IMR-90 (cell line): ENCODE measurements at regions not wholly inside any gene's neighbourhood (a gene's known extent, or its start where the extent isn't known, plus 50 kb on each side); places are given as distances from the start of the nearest gene placed in this dataset.

ENCODE experiments used
- ATAC-seq: fragments of 200-7000 bp; cut with Tn5 transposase; 2 replicates; pipeline ENCODE4 v1.9.1; 2020; ENCODE audit warnings: low read depth, mild to moderate bottlenecking, moderate library complexity
- BruUV-seq: library from RNA; stranded (reverse); fragments of 400-500 nt; replicated peaks from 2 replicates; lab custom pipeline; 2021; lab: Mats Ljungman, UMichigan
- CTCF ChIA-PET: fragments of 300-600 bp; formaldehyde crosslinking; extraction: SDS; loops from one replicate; lab custom pipeline; 2021; ENCODE audit warnings: antibody characterized with exemption; lab: Yijun Ruan, JAX
- POLR2A ChIA-PET: fragments of 300-600 bp; sonication (Branson Sonifier 250); formaldehyde crosslinking; loops from one replicate; lab custom pipeline; 2022; ENCODE audit warnings: antibody characterized with exemption; ENCODE audit not compliant: unreplicated experiment; lab: Charles Lee
- DNase-seq: peaks from one replicate; pipeline ENCODE4 v3.0.0; 2013
- H2AFZ ChIP-seq: replicated peaks from 2 replicates; pipeline ENCODE3; 2013; ENCODE audit warnings: low read length, mild to moderate bottlenecking; ENCODE audit not compliant: poor library complexity
- H2AK5ac ChIP-seq: 2 replicates; pipeline ENCODE4 v1.6.1; 2013; ENCODE audit warnings: low read depth, low read length, inconsistent platforms
- H2AK9ac ChIP-seq: replicated peaks from 2 replicates; pipeline ENCODE3; 2013; ENCODE audit warnings: mild to moderate bottlenecking, low read depth, low read length, moderate library complexity; ENCODE audit not compliant: poor library complexity
- H2BK120ac ChIP-seq: 2 replicates; pipeline ENCODE4 v1.6.1; 2013; ENCODE audit warnings: low read depth, low read length, inconsistent platforms
- H2BK15ac ChIP-seq: 3 replicates; pipeline ENCODE4 v1.6.1; 2013; ENCODE audit warnings: low read depth, low read length, inconsistent platforms
- H2BK20ac ChIP-seq: 2 replicates; pipeline ENCODE4 v1.6.1; 2013; ENCODE audit warnings: low read depth, mild to moderate bottlenecking, inconsistent platforms, low read length, moderate library complexity
- H2BK5ac ChIP-seq: 2 replicates; pipeline ENCODE4 v1.6.1; 2013; ENCODE audit warnings: mild to moderate bottlenecking, low read depth, low read length, inconsistent platforms; ENCODE audit not compliant: poor library complexity, severe bottlenecking
- H3K14ac ChIP-seq: replicated peaks from 2 replicates; pipeline ENCODE4 v1.6.1; 2013; ENCODE audit warnings: low read depth, low read length, inconsistent platforms
- H3K18ac ChIP-seq: 2 replicates; pipeline ENCODE4 v1.6.1; 2013; ENCODE audit warnings: low read depth, low read length, control low read depth
- H3K23ac ChIP-seq: 2 replicates; pipeline ENCODE4 v1.6.1; 2013; ENCODE audit warnings: low read depth, low read length, inconsistent platforms
- H3K27ac ChIP-seq: 2 replicates; pipeline ENCODE4 v1.5.1; 2013; ENCODE audit warnings: mild to moderate bottlenecking, control low read depth, low read length; ENCODE audit not compliant: insufficient read depth
- H3K27me3 ChIP-seq: 2 replicates; pipeline ENCODE4 v1.6.1; 2013; ENCODE audit warnings: low read length; ENCODE audit not compliant: control insufficient read depth, insufficient read depth
- H3K36me3 ChIP-seq: 2 replicates; pipeline ENCODE4 v1.6.1; 2013; ENCODE audit warnings: low read length, mixed read lengths; ENCODE audit not compliant: control insufficient read depth, insufficient read depth
- H3K4ac ChIP-seq: 2 replicates; pipeline ENCODE4 v1.6.1; 2013; ENCODE audit warnings: low read depth, low read length, inconsistent platforms
- H3K4me1 ChIP-seq: 2 replicates; pipeline ENCODE4 v1.6.1; 2013; ENCODE audit warnings: low read length, mixed read lengths; ENCODE audit not compliant: control insufficient read depth, insufficient read depth
- H3K4me2 ChIP-seq: 2 replicates; pipeline ENCODE4 v1.6.1; 2013; ENCODE audit warnings: low read depth, mild to moderate bottlenecking, control low read depth, low read length, moderate library complexity
- H3K4me3 ChIP-seq: 2 replicates; pipeline ENCODE4 v1.5.1; 2013; ENCODE audit warnings: low read depth, mild to moderate bottlenecking, control low read depth, low read length, moderate library complexity; ENCODE audit not compliant: insufficient read depth
- H3K56ac ChIP-seq: 2 replicates; pipeline ENCODE4 v1.6.1; 2013; ENCODE audit warnings: low read length, inconsistent platforms; ENCODE audit not compliant: insufficient read depth; ENCODE audit errors: extremely low read depth
- H3K79me1 ChIP-seq, 2 experiments: 2 replicates each; pipeline ENCODE4 v1.6.1; 2013; ENCODE audit warnings: low read length in 2 of 2, inconsistent platforms in 1 of 2, low read depth in 1 of 2
- H3K9ac ChIP-seq: 2 replicates; pipeline ENCODE4 v1.6.1; 2013; ENCODE audit warnings: low read depth, low read length, control low read depth
- H3K9me1 ChIP-seq: 2 replicates; pipeline ENCODE4 v1.6.1; 2013; ENCODE audit warnings: low read length, inconsistent platforms; ENCODE audit not compliant: insufficient read depth
- H3K9me3 ChIP-seq: 2 replicates; pipeline ENCODE4 v1.6.1; 2013; ENCODE audit warnings: low read length; ENCODE audit not compliant: control insufficient read depth, insufficient read depth
- H4K20me1 ChIP-seq: 2 replicates; pipeline ENCODE4 v1.6.1; 2013; ENCODE audit warnings: low read length, inconsistent platforms; ENCODE audit not compliant: insufficient read depth
- H4K5ac ChIP-seq: 2 replicates; pipeline ENCODE4 v1.6.1; 2013; ENCODE audit warnings: mild to moderate bottlenecking, low read depth, low read length, control low read depth
- H4K8ac ChIP-seq, 2 experiments: 2 replicates each; pipeline ENCODE4 v1.6.1; 2013; ENCODE audit warnings: low read depth in 2 of 2, low read length in 2 of 2, control low read depth in 1 of 2, inconsistent platforms in 1 of 2
- H4K91ac ChIP-seq: 2 replicates; pipeline ENCODE4 v1.6.1; 2013; ENCODE audit warnings: low read depth, low read length, inconsistent platforms; ENCODE audit not compliant: insufficient read depth
- BHLHE40 ChIP-seq: fragments of 150-350 bp; IDR thresholded peaks from 2 replicates; pipeline ENCODE4 v1.6.1; 2016; ENCODE audit warnings: mild to moderate bottlenecking, low read depth, low read length
- CEBPB ChIP-seq: IDR thresholded peaks from 2 replicates; pipeline ENCODE4 v1.6.1; 2012; ENCODE audit warnings: low read depth, low read length, improper control_type of control experiment
- CHD1 ChIP-seq: IDR thresholded peaks from 2 replicates; pipeline ENCODE4 v1.6.1; 2012; ENCODE audit warnings: low read depth, low read length, improper control_type of control experiment
- FOS ChIP-seq: fragments of 150-350 bp; IDR thresholded peaks from 2 replicates; pipeline ENCODE4 v1.6.1; 2016; ENCODE audit warnings: low read depth, low read length
- MXI1 ChIP-seq: IDR thresholded peaks from 2 replicates; pipeline ENCODE4 v1.6.1; 2012; ENCODE audit warnings: low read depth, mild to moderate bottlenecking, low read length, moderate library complexity, borderline replicate concordance
- NFE2L2 ChIP-seq: fragments of 150-350 bp; IDR thresholded peaks from 2 replicates; pipeline ENCODE4 v1.6.1; 2016; ENCODE audit warnings: low read depth, mild to moderate bottlenecking, low read length
- RAD21 ChIP-seq: IDR thresholded peaks from 2 replicates; pipeline ENCODE4 v1.6.1; 2012; ENCODE audit warnings: low read length, improper control_type of control experiment
- RCOR1 ChIP-seq: IDR thresholded peaks from 2 replicates; pipeline ENCODE4 v1.6.1; 2012; ENCODE audit warnings: mild to moderate bottlenecking, low read length, improper control_type of control experiment; ENCODE audit not compliant: insufficient replicate concordance
- RFX5 ChIP-seq: IDR thresholded peaks from 2 replicates; pipeline ENCODE4 v1.8.0; 2012; ENCODE audit warnings: low read depth, mild to moderate bottlenecking, low read length, moderate library complexity
- SMC3 ChIP-seq: fragments of 150-350 bp; IDR thresholded peaks from 2 replicates; pipeline ENCODE4 v1.6.1; 2016; ENCODE audit warnings: low read depth, mild to moderate bottlenecking, antibody characterized with exemption, low read length, moderate library complexity
- WGBS, 2 experiments: methylation state at CpG; one replicate each; pipeline versions ENCODE4 v1.1.5 to v1.1.7; 2013; ENCODE audit warnings: missing lambda C conversion rate in 2 of 2; ENCODE audit not compliant: insufficient read length in 1 of 2; ENCODE audit errors: extremely low coverage in 2 of 2; 5-methylcytosine and 5-hydroxymethylcytosine counted together
- dilution Hi-C: fragments of 300-500 bp; cut with HindIII; formaldehyde crosslinking; loops from one replicate; pipeline ENCODE4 v1.14.3; 2018; ENCODE audit warnings: low sequenced_read_pairs; ENCODE audit not compliant: unreplicated experiment
- in situ Hi-C: fragments of 300-500 bp; cut with MboI; formaldehyde crosslinking; loops from 3 replicates; pipeline ENCODE4 v1.14.3; 2019; ENCODE audit warnings: low sequenced_read_pairs, inconsistent platforms, mixed read lengths
- intact Hi-C: fragments of 100-400 bp; cut with micrococcal nuclease; formaldehyde crosslinking; loops from 2 replicates; pipeline ENCODE4 v1.10.0; 2022
- TF ChIP-seq, protein P1 (sequence below): fragments of 150-350 bp; IDR thresholded peaks from 2 replicates; pipeline ENCODE4 v1.6.1; 2017; ENCODE audit warnings: mild to moderate bottlenecking, antibody characterized with exemption, low read length, low read depth
- TF ChIP-seq, protein P2 (sequence below): conservative IDR thresholded peaks from 2 replicates; pipeline ENCODE4 v1.5.1; 2012; ENCODE audit warnings: mild to moderate bottlenecking, low read depth, low read length, improper control_type of control experiment

DNA sequence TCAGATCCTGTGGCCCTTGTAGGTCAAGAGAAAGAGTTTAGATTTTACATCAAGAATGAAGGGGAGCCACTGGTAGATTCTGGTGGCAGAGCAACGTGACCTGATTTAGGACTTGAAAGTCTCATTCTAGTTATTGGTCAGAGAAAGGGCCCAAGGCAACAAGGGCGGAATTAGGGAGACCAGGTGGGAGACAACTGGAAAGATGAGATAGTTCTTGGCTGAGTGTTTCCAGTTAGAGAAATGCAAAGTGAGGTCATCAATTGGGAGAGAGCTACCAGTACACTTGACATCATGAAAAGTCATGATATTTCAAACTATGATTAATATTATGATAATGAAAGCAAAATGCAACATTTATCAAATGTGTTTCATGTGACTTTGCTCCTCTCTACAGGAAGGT, 147.2 kb upstream of the FAM20A start:
- intact Hi-C loops = no loop called here
- DNase-seq (no peak), ATAC-seq (no peak)
- dilution Hi-C loops = no loop called here
- H3K23ac ChIP-seq = no peak overlapping the region
- no peak overlapping the region for H3K18ac ChIP-seq
- no peak overlapping the region for H2AK5ac ChIP-seq
- H3K56ac ChIP-seq = no peak overlapping the region
- in situ Hi-C loops = no loop called here
- H3K9me3 ChIP-seq = peaks cover 4% of the 10 kb centered on the region; the same call in 1 of the 2 replicates
- no peak overlapping the region for H3K9ac ChIP-seq
- no peak overlapping the region for H2AFZ ChIP-seq
- no peaks in the 10 kb centered on the region for H3K9me1 ChIP-seq
- no peak overlapping the region for H2BK5ac ChIP-seq
- no peak overlapping the region for H4K91ac ChIP-seq
- WGBS, 2 experiments = 71% methylated on average over 1 of the region's 2 CpGs; no CpG with 5 or more reads in 1 of the 2 experiments
- no peak overlapping the region for H3K4me2 ChIP-seq
- no TSS peak for BruUV-seq
- no peak overlapping the region for H4K5ac ChIP-seq
- H3K4ac ChIP-seq = no peak overlapping the region
- no peak overlapping the region for H2BK15ac ChIP-seq
- POLR2A ChIA-PET = no interaction called here
- no peak overlapping the region for H4K8ac ChIP-seq
- H2AK9ac ChIP-seq = no peak overlapping the region
- TF ChIP-seq RAD21 (no peak), MXI1 (no peak), BHLHE40 (no peak), CEBPB (no peak), RCOR1 (no peak), RFX5 (no peak), CHD1 (no peak), SMC3 (no peak), NFE2L2 (no peak), FOS (no peak)
- TF ChIP-seq, protein P1, sequence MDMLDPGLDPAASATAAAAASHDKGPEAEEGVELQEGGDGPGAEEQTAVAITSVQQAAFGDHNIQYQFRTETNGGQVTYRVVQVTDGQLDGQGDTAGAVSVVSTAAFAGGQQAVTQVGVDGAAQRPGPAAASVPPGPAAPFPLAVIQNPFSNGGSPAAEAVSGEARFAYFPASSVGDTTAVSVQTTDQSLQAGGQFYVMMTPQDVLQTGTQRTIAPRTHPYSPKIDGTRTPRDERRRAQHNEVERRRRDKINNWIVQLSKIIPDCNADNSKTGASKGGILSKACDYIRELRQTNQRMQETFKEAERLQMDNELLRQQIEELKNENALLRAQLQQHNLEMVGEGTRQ = no peak
- TF ChIP-seq, protein P2, sequence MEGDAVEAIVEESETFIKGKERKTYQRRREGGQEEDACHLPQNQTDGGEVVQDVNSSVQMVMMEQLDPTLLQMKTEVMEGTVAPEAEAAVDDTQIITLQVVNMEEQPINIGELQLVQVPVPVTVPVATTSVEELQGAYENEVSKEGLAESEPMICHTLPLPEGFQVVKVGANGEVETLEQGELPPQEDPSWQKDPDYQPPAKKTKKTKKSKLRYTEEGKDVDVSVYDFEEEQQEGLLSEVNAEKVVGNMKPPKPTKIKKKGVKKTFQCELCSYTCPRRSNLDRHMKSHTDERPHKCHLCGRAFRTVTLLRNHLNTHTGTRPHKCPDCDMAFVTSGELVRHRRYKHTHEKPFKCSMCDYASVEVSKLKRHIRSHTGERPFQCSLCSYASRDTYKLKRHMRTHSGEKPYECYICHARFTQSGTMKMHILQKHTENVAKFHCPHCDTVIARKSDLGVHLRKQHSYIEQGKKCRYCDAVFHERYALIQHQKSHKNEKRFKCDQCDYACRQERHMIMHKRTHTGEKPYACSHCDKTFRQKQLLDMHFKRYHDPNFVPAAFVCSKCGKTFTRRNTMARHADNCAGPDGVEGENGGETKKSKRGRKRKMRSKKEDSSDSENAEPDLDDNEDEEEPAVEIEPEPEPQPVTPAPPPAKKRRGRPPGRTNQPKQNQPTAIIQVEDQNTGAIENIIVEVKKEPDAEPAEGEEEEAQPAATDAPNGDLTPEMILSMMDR = no peak
- no peak overlapping the region for H2BK120ac ChIP-seq
- CTCF ChIA-PET = no interaction called here
- H3K36me3 ChIP-seq = no peaks in the 10 kb centered on the region
- H3K4me1 ChIP-seq = no peaks in the 10 kb centered on the region
- no peaks in the 10 kb centered on the region for H3K79me1 ChIP-seq
- no peak overlapping the region for H3K27ac ChIP-seq
- H3K27me3 ChIP-seq = 0 out of 2 replicates have a peak, but pooled peaks cover 1% of the 10 kb centered on the region
- H4K20me1 ChIP-seq = no peaks in the 10 kb centered on the region
- H2BK20ac ChIP-seq = no peak overlapping the region
- no peak overlapping the region for H3K14ac ChIP-seq
- H3K4me3 ChIP-seq = no peak overlapping the region
